HAP-1 (cell line): ENCODE measurements at regions not wholly inside any gene's neighbourhood (a gene's known extent, or its start where the extent isn't known, plus 50 kb on each side); places are given as distances from the start of the nearest gene placed in this dataset.

Source experiments
- DNase-seq, 2 experiments: peaks; one replicate each; pipeline ENCODE4 v3.0.0-alpha.2; 2016 to 2020; ENCODE audit warnings: low spot score in 2 of 2
- H3K27me3 ChIP-seq: fragments of 250-450 bp; sonication (Bioruptor Pico); 2 replicates; pipeline ENCODE4 v1.5.1; 2020; ENCODE audit warnings: low read depth, mild to moderate bottlenecking, moderate library complexity
- H3K36me3 ChIP-seq: fragments of 250-450 bp; sonication (Bioruptor Pico); replicated peaks from 2 replicates; pipeline ENCODE4 v1.5.1; 2020; ENCODE audit warnings: mild to moderate bottlenecking
- H3K4me1 ChIP-seq: fragments of 250-450 bp; sonication (Bioruptor Pico); 2 replicates; pipeline ENCODE4 v1.5.1; 2020; ENCODE audit warnings: mild to moderate bottlenecking
- H3K4me3 ChIP-seq: fragments of 250-450 bp; sonication (Bioruptor Pico); 2 replicates; pipeline ENCODE4 v1.5.1; 2020; ENCODE audit warnings: mild to moderate bottlenecking, moderate library complexity
- H3K9me3 ChIP-seq: fragments of 250-450 bp; sonication (Bioruptor Pico); 2 replicates; pipeline ENCODE4 v1.5.1; 2020; ENCODE audit warnings: mild to moderate bottlenecking, moderate library complexity
- in situ Hi-C: fragments of 300-500 bp; cut with MboI; formaldehyde crosslinking; loops from 3 replicates; pipeline ENCODE4 v1.14.3; 2020; ENCODE audit warnings: low sequenced_read_pairs, inconsistent platforms, mixed read lengths

DNA sequence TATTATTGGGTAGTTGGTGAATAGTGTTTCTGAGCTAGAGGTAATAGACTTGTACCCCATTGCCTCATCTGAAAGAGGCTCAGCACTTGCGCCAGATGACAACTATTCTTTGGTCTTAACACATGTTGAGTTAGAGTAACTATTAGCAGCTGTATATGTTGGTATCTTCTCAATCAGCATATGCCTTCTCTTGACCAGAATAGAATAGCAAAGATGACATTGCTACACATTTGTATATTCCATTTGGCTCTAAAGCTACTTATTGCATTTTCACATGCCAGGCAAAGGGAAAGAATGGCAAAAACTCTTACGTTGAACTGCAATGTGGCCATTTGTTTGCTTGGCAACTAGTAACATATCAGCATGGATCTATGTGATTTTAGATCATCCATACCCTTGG lies 173.8 kb upstream of the AGR3 start:
- in situ Hi-C loops: no loop called here
- no peaks in the 10 kb centered on the region for H3K4me1 ChIP-seq
- no peaks in the 10 kb centered on the region for H3K27me3 ChIP-seq
- H3K36me3 ChIP-seq: no peaks in the 10 kb centered on the region
- no peaks in the 10 kb centered on the region for H3K9me3 ChIP-seq
- no peak overlapping the region for H3K4me3 ChIP-seq
- DNase-seq: no peak

DNA sequence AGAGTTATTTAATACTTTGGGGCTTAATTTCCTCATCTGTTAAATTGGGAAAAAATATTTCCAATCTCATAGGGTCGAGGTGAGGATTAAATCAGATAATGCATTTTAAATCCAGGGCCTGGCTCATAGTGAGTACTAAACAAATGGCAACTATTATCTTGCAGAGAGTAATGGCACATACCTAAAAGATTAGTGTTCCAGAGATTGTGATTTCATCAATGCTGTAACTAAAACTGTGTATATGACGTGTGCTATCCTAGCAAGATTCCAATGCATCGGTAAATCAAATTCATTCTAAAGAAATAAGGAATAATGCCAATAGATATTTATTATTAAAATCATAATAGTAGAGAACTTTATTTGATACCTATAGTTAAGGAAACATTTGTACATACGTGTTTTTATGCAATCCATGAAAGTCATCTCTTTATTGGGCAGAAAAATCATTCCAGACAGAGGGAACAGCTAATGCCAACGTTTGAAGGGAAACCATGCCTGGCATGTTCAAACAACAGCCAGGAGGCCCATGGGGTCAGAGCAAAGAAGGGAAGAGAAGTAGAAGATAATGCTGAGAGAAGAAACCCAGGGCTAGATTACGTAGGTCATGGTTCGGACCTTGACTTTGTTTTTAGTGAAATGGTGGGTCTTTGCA lies 174.8 kb upstream of the AGR3 start:
- no peaks in the 10 kb centered on the region for H3K9me3 ChIP-seq
- H3K4me1 ChIP-seq: no peaks in the 10 kb centered on the region
- no peaks in the 10 kb centered on the region for H3K36me3 ChIP-seq
- no peaks in the 10 kb centered on the region for H3K27me3 ChIP-seq
- in situ Hi-C loops: no loop called here
- H3K4me3 ChIP-seq: no peak overlapping the region
- DNase-seq: no peak

DNA sequence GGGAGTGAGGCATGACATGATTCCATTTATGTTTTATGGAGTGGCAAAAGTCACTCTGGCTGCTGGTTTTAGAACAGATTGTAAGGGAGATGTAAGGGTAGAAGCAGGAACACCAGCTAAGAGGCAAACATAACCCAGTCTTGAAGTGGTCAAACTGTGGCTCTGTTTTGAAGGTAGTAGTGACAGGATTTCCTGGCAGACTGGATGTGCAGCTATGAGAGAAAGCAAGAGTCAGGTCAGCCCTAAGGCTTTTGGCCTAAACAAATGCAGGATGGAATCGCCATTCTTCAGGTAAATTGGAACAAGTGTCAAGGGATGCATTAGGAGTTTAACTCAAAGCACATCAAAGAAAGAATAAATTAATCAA lies 175.3 kb upstream of the AGR3 start:
- no peaks in the 10 kb centered on the region for H3K36me3 ChIP-seq
- no peak overlapping the region for H3K4me3 ChIP-seq
- in situ Hi-C loops: no loop called here
- H3K4me1 ChIP-seq: no peaks in the 10 kb centered on the region
- DNase-seq: no peak
- no peaks in the 10 kb centered on the region for H3K9me3 ChIP-seq
- peaks cover under 1% of the 10 kb centered on the region; the same call in 1 of the 2 replicates for H3K27me3 ChIP-seq

DNA sequence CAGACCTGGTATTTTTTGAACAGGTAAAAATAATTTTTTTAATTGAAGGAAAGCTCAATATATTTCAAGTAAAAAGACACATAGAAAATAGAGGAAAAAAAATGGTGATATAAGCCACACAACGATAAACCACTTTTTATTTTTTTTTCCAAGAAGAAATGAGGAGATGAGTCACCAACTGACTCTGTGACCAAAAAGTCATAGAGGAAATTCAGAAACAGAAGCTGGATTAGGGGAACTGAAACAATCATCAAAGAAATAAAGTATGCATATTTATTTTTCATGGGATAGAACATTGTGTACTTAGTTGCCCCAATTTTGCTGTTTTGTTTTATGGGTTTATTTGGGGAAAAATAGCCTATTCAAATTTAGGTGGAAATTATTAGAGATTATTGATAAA lies 176.8 kb upstream of the AGR3 start:
- Histone ChIP-seq H3K9me3 (no peaks in the 10 kb centered on the region), H3K4me3 (no peak overlapping the region), H3K27me3 (peaks cover 2% of the 10 kb centered on the region; the same call in 1 of the 2 replicates), H3K36me3 (no peaks in the 10 kb centered on the region), H3K4me1 (no peaks in the 10 kb centered on the region)
- DNase-seq: no peak
- in situ Hi-C loops: no loop called here

DNA sequence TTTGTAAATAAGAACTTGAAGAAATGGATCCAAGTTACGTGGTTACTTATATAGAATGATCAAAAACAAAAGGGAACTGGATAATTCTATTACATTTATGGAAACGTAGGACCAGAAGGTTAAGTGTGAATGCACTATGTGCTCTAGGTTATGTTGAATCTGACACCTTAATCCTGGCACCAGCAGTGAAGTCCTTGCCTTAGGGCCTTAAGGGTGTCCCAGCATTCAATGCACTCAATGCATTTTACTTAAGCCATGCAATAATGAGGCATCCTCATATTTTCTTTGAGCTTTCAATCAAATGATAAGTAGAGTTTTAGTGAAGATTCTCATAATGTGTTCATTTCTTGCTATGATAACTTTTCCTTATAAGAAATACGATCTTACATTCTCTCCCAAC lies 178.3 kb upstream of the AGR3 start:
- no peaks in the 10 kb centered on the region for H3K36me3 ChIP-seq
- H3K9me3 ChIP-seq: no peaks in the 10 kb centered on the region
- no peaks in the 10 kb centered on the region for H3K4me1 ChIP-seq
- H3K27me3 ChIP-seq: peaks cover 2% of the 10 kb centered on the region; the same call in 1 of the 2 replicates
- in situ Hi-C loops: no loop called here
- DNase-seq: no peak
- no peak overlapping the region for H3K4me3 ChIP-seq

DNA sequence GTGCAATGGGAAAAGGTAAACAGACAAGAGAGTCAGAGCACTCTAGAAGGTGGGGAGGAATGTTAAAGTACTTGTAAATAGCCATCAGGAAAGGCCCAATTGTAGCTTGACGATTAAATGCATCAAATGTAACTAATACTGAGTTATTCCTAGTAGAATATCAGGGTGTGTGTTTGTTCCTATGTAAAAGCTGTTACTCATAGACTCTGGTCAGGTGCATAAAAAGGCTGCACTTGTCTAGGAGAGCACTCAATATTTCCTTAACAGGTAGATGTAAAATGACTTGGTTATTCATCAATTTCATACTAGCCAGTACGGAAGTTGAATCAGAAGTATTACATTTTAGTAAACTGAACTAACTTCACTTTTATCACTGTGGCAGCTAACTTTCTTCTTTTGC lies 179.7 kb upstream of the AGR3 start:
- H3K4me1 ChIP-seq: no peaks in the 10 kb centered on the region

DNA sequence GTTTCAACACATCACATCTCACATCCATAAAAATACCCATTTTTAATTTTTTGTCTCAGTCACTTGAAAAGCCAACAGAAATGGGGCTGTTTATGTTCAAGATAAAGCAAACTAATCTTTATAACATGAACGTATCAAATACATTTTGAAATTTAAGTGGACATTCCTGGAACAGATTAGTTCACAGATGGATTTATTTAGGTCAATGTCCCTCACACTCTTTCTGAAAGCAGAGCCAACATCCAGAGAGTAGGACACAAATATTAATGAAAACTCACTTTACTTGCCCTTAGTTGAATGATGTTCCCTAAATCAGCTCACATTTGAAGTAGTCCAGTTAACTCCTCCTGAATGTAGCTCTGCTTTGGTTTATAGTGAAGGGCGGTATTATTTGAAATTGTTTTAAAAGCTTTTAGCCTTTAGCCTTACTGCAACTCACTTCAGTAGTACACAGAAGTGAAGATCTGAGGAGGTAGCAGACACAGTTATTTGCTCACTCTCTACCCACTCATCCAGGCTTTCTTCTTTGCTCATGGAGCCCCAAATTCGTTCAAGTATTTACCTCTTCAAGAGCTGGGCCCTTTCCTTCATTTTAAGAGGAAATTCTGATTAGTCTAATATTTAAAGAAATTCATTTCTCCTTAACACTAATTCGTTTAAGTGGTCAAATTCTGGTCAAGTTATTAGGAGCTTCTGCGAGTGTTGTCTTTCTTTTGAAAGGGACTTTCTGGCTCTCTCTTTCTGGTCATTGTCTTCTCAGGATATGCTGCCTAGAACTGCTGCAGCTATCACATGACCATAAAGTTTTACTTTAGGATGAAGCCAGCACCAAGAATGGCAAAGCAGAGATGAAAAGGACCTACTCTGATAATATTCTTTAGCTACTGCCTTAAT lies 180.6 kb upstream of the AGR3 start:
- peaks cover 2% of the 10 kb centered on the region; the same call in 1 of the 2 replicates for H3K27me3 ChIP-seq
- H3K4me1 ChIP-seq: no peaks in the 10 kb centered on the region
- no peak overlapping the region for H3K4me3 ChIP-seq
- H3K36me3 ChIP-seq: no peaks in the 10 kb centered on the region
- in situ Hi-C loops: no loop called here
- H3K9me3 ChIP-seq: no peaks in the 10 kb centered on the region
- DNase-seq: no peak

More for the DNA sequence above, 179.7 kb upstream of the AGR3 start:
- H3K9me3 ChIP-seq: no peaks in the 10 kb centered on the region
- no peak overlapping the region for H3K4me3 ChIP-seq
- no peak for DNase-seq
- in situ Hi-C loops: no loop called here
- H3K27me3 ChIP-seq: peaks cover 2% of the 10 kb centered on the region; the same call in 1 of the 2 replicates
- H3K36me3 ChIP-seq: no peaks in the 10 kb centered on the region

DNA sequence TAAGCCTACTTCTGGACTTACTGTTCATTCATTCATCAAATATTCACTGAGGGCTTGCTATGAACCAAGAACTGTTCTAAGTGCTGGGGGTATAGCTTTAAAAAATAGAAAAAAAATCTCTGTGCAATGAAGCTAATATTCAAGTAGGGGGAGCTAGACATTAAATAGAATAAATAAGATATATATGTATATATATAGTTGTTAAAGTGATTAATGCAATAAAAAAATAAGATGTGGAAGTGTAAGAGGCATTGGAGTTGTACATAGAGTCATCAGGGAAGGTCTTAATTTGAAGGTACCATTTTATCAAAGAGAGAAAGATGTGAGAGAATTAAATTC lies 181.2 kb upstream of the AGR3 start:
- H3K9me3 ChIP-seq: no peaks in the 10 kb centered on the region
- H3K27me3 ChIP-seq: peaks cover 2% of the 10 kb centered on the region; the same call in 1 of the 2 replicates
- no peak for DNase-seq
- no peaks in the 10 kb centered on the region for H3K4me1 ChIP-seq
- in situ Hi-C loops: no loop called here
- no peak overlapping the region for H3K4me3 ChIP-seq
- H3K36me3 ChIP-seq: no peaks in the 10 kb centered on the region

DNA sequence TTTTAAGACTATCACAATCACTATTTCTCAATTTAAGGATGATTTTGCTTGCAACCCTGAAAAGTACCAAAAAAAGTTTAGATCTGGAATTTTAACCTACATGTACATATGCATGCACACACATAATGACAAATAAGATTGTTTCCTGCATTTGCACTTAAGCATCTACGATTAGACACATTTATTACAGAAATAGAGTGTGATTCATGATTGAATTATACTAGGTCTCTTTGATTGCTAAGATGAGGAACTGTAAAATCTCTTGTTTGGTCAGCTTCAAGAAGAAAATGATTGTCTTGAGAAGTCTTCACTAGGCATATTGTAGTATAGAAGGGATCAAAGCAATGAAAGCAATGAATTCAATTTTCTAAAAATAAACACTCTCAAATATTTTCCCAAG lies 185.9 kb upstream of the AGR3 start:
- no peaks in the 10 kb centered on the region for H3K9me3 ChIP-seq
- no peaks in the 10 kb centered on the region for H3K36me3 ChIP-seq
- no peaks in the 10 kb centered on the region; the same call in 1 of the 2 replicates for H3K27me3 ChIP-seq
- no peak for DNase-seq
- H3K4me1 ChIP-seq: no peaks in the 10 kb centered on the region
- H3K4me3 ChIP-seq: no peak overlapping the region
- in situ Hi-C loops: no loop called here

DNA sequence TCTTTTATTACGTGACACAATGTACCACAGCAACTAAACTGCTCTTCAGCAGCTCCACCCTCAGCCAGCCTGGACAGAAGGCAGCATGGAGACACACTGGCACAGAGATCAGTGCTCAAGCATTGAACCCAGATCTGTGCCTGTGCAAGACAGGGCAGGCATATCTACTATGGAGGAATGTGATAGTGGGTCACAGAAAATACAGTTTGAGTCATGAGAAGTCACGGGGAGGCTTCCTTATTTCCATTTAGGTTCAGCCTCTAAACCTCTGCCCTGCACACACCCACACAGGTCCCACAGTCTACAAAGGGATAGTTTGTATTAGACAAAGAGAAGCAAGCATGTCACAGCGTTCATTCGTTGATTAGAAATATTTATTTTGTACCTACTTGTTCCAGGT lies 187.4 kb upstream of the AGR3 start:
- no peak overlapping the region for H3K4me3 ChIP-seq
- in situ Hi-C loops: no loop called here
- no peaks in the 10 kb centered on the region for H3K4me1 ChIP-seq
- DNase-seq: no peak
- no peaks in the 10 kb centered on the region; the same call in 1 of the 2 replicates for H3K27me3 ChIP-seq
- H3K9me3 ChIP-seq: no peaks in the 10 kb centered on the region
- H3K36me3 ChIP-seq: no peaks in the 10 kb centered on the region

DNA sequence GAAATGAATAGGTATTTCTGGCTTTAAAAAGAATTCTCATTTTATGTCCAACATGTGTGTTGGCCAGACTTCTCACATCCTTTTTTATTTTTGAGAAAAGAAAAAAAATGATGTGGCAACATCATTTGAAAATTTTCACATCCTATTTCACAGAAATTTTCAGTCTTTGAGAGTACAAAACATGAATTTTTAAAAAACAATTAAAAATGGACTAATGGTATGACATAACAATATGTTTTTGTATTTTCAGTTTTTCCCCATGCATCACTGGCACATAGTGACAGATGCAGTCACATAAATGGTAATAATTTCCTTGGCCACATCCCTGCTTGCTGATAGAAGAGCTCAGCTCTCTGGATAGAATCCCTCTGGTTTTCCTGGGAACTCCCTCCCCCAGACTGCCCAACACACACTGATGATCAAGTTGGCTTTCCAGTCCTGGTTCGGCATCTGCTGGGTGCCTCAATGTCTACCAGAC lies 188.5 kb upstream of the AGR3 start:
- H3K36me3 ChIP-seq: no peaks in the 10 kb centered on the region
- H3K4me3 ChIP-seq: no peak overlapping the region
- no peaks in the 10 kb centered on the region; the same call in 1 of the 2 replicates for H3K27me3 ChIP-seq
- H3K9me3 ChIP-seq: no peaks in the 10 kb centered on the region
- DNase-seq: no peak
- in situ Hi-C loops: no loop called here
- no peaks in the 10 kb centered on the region for H3K4me1 ChIP-seq

DNA sequence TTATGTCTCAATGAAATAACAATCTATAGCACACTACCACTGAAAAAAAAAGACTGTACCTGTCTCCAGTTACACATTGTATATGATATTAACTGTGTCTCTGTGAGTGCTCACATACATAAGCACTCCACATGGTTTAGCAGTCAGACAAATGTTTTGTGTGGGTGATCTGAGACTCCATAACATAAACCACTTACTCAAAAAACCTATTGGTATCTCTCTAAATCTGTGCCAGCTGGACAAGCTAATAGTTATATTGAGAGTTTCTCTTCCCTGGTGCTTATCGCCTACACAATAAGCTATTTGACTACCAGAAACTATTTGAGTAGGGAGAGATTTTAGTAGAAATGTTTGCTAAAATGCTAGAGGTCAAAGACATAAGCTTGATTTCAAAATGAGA lies 190.1 kb upstream of the AGR3 start:
- DNase-seq: no peak
- Histone ChIP-seq H3K9me3 (no peaks in the 10 kb centered on the region), H3K36me3 (no peaks in the 10 kb centered on the region), H3K27me3 (no peaks in the 10 kb centered on the region; the same call in 1 of the 2 replicates), H3K4me1 (no peaks in the 10 kb centered on the region), H3K4me3 (no peak overlapping the region)
- in situ Hi-C loops: no loop called here

DNA sequence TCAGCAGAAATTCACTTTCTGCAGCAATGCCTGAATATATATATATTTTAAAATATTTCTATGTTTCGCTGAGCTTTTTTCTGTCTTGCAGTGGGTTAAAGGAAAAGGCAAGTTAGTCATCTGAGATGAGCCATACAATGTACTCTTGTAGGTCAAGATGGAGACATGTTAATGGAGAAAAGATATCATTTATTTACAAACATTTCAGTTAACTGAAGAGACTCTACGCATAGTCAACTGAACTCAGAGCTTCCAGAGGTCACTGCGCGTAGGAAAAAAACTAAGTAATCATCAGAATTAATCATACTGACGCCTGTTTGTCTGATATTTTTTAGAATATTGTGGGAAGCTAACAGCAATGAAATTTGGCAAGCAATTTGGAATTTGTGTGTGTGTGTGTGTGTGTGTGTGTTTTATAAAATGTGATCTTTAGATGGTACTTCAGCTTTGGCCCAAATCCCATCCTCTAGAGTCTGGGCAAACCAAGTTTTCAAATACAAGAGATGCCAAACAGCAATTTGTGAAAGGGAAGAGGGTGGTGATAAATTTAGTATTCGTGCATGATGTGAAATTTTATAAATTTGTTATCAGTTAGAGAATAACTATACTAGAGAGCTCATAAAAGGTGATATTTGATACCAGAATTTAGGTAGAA lies 193.9 kb upstream of the AGR3 start:
- Histone ChIP-seq H3K4me3 (no peak overlapping the region), H3K9me3 (no peaks in the 10 kb centered on the region), H3K36me3 (no peaks in the 10 kb centered on the region), H3K27me3 (no peaks in the 10 kb centered on the region), H3K4me1 (no peaks in the 10 kb centered on the region)
- in situ Hi-C loops: no loop called here
- no peak for DNase-seq

DNA sequence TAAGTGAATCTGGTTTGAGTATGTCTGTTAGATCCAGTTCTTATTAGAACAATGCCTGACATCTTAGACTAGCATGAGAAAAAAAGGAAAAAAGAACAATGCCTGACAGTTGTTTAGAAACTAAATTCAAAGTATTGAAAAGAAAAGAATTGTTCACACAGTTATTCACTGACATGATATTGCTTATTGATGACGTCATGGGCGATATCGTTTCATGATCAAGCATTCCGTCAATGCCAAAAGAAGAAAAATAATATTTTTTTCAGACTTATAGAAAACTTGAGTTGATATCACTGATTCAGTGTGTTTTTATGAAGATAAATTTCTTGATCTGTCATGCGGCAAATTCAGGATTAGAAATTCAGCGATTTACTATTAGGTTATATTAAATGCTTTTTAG lies 196.5 kb upstream of the AGR3 start:
- in situ Hi-C loops: no loop called here
- Histone ChIP-seq H3K9me3 (no peaks in the 10 kb centered on the region), H3K27me3 (no peaks in the 10 kb centered on the region), H3K36me3 (no peaks in the 10 kb centered on the region), H3K4me3 (no peak overlapping the region), H3K4me1 (no peaks in the 10 kb centered on the region)
- DNase-seq: no peak
